K562 (cell line): ENCODE measurements at regions not wholly inside any gene's neighbourhood (a gene's known extent, or its start where the extent isn't known, plus 50 kb on each side); places are given as distances from the start of the nearest gene placed in this dataset.

Experiments
- ATAC-seq: fragments of 200-7000 bp; cut with Tn5 transposase; 3 replicates; pipeline ENCODE4 v1.9.1; 2020; ENCODE audit warnings: moderate library complexity
- BruUV-seq: library from RNA; stranded (reverse); fragments of 400-500 nt; replicated peaks from 2 replicates; lab custom pipeline; 2021; lab: Mats Ljungman, UMichigan
- CTCF ChIA-PET: fragments of 300-600 bp; formaldehyde crosslinking; extraction: SDS; loops from one replicate; lab custom pipeline; 2021; ENCODE audit warnings: low intra/inter-chr PET ratio; lab: Yijun Ruan, JAX
- POLR2A ChIA-PET: fragments of 300-600, 350-650 bp; sonication (Branson Sonifier 250); formaldehyde crosslinking; extraction: SDS; loops from one replicate; lab custom pipeline; 2021; ENCODE audit warnings: antibody characterized with exemption, inconsistent platforms; lab: Yijun Ruan, JAX
- DNase-seq, 4 experiments: peaks; one replicate each; pipeline versions ENCODE4 v3.0.0 to v3.0.0-alpha.2; 2011 to 2018; ENCODE audit warnings: low spot score in 3 of 4, mixed read lengths in 3 of 4; ENCODE audit errors: extremely low read depth in 1 of 4
- FAIRE-seq: peaks from 2 replicates; lab custom pipeline; 2011; peaks lifted over from hg19 to GRCh38; lab: Jason Lieb, UNC
- H2AFZ ChIP-seq: 2 replicates; pipeline ENCODE4 v1.6.0; 2011; ENCODE audit warnings: low read depth, low read length, control low read depth, inconsistent platforms
- H3K27ac ChIP-seq: fragments of 200-600 bp; 3 replicates; pipeline ENCODE4 v1.8.0; 2011; ENCODE audit warnings: low read depth, mild to moderate bottlenecking, control low read depth, inconsistent platforms, low read length, moderate library complexity, mixed read lengths; ENCODE audit errors: extremely low read depth
- H3K27me3 ChIP-seq, 2 experiments: fragments of 300-600 bp in 1 of 2; 2 replicates in 1 of 2; 3 replicates in 1 of 2; pipeline versions ENCODE4 v1.6.0 to v1.8.0; 2011; ENCODE audit warnings: inconsistent platforms in 2 of 2, low read length in 2 of 2, mild to moderate bottlenecking in 1 of 2, mixed read lengths in 1 of 2, moderate library complexity in 1 of 2; ENCODE audit not compliant: control insufficient read depth in 2 of 2, insufficient read depth in 2 of 2
- H3K36me3 ChIP-seq: fragments of 300-600 bp; 3 replicates; pipeline ENCODE4 v1.8.0; 2011; ENCODE audit warnings: mild to moderate bottlenecking, low read length, inconsistent platforms; ENCODE audit not compliant: control insufficient read depth, insufficient read depth
- H3K4me1 ChIP-seq, 2 experiments: fragments of 200-600 bp in 1 of 2; replicated peaks in 1 of 2; 2 replicates in 1 of 2; 3 replicates in 1 of 2; pipeline versions ENCODE4 v1.5.1 to v1.8.0; 2011; ENCODE audit warnings: inconsistent platforms in 2 of 2, low read length in 2 of 2, mild to moderate bottlenecking in 1 of 2, mixed read lengths in 1 of 2, moderate library complexity in 1 of 2; ENCODE audit not compliant: control insufficient read depth in 2 of 2, insufficient read depth in 2 of 2
- H3K4me2 ChIP-seq: 2 replicates; pipeline ENCODE4 v1.6.1; 2011; ENCODE audit warnings: low read length, control low read depth, inconsistent platforms, mixed read lengths; ENCODE audit not compliant: insufficient read depth
- H3K4me3 ChIP-seq: fragments of 200-600 bp; sonication (generic), shearing (Covaris generic); 2 replicates; pipeline ENCODE4 v1.5.1; 2016; ENCODE audit warnings: control low read depth, inconsistent platforms
- H3K79me2 ChIP-seq: fragments of 200-600 bp; 3 replicates; pipeline ENCODE4 v1.8.0; 2011; ENCODE audit warnings: low read length, inconsistent platforms; ENCODE audit not compliant: control insufficient read depth, insufficient read depth
- H3K9ac ChIP-seq, 2 experiments: 2 replicates each; pipeline versions ENCODE4 v1.6.0 to v1.6.1; 2011; ENCODE audit warnings: low read depth in 2 of 2, low read length in 2 of 2, control low read depth in 1 of 2, inconsistent platforms in 1 of 2, mild to moderate bottlenecking in 1 of 2, mixed read lengths in 1 of 2; ENCODE audit not compliant: insufficient read depth in 1 of 2
- H3K9me1 ChIP-seq: one replicate; pipeline ENCODE4 v1.6.0; 2011; ENCODE audit warnings: inconsistent platforms, mild to moderate bottlenecking, low read length, moderate library complexity; ENCODE audit not compliant: control insufficient read depth, insufficient read depth
- H3K9me3 ChIP-seq: replicated peaks from 2 replicates; pipeline ENCODE4 v1.5.1; 2011; ENCODE audit warnings: low read depth, low read length, inconsistent platforms; ENCODE audit not compliant: control insufficient read depth, insufficient read depth
- H4K20me1 ChIP-seq: replicated peaks from 2 replicates; pipeline ENCODE4 v1.6.1; 2011; ENCODE audit warnings: low read length, inconsistent platforms, mixed read lengths; ENCODE audit not compliant: control insufficient read depth, insufficient read depth
- AFF4 ChIP-seq: sonication (generic); formaldehyde crosslinking; IDR thresholded peaks from 2 replicates; pipeline ENCODE4 v1.8.0; 2023; ENCODE audit warnings: mild to moderate bottlenecking, missing genetic modification reagents
- ARID3A ChIP-seq: IDR thresholded peaks from 2 replicates; pipeline ENCODE4 v1.6.1; 2012; ENCODE audit warnings: low read depth, low read length, improper control_type of control experiment, borderline replicate concordance
- ETV5 ChIP-seq: sonication (generic); formaldehyde crosslinking; IDR thresholded peaks from 2 replicates; pipeline ENCODE4 v1.4.0; 2020; ENCODE audit warnings: low read depth, mild to moderate bottlenecking, missing genetic modification reagents
- MAFK ChIP-seq: IDR thresholded peaks from 2 replicates; pipeline ENCODE4 v1.6.1; 2011; ENCODE audit warnings: low read length, improper control_type of control experiment
- NCOA4 ChIP-seq: fragments of 450-650 bp; IDR thresholded peaks from 2 replicates; pipeline ENCODE4 v1.6.1; 2018; ENCODE audit warnings: mild to moderate bottlenecking; ENCODE audit not compliant: partially characterized antibody
- NFIX ChIP-seq: fragments of 250-450 bp; sonication (Bioruptor Pico); IDR thresholded peaks from 2 replicates; pipeline ENCODE4 v1.4.0; 2020; ENCODE audit warnings: low read depth, mild to moderate bottlenecking, moderate library complexity
- NUFIP1 ChIP-seq: fragments of 450-650 bp; IDR thresholded peaks from 2 replicates; pipeline ENCODE4 v1.6.1; 2018; ENCODE audit not compliant: partially characterized antibody
- UBTF ChIP-seq, 2 experiments: IDR thresholded peaks; 2 replicates each; pipeline ENCODE4 v1.6.1; 2012; ENCODE audit warnings: improper control_type of control experiment in 2 of 2, low read depth in 2 of 2, low read length in 2 of 2, borderline replicate concordance in 1 of 2
- ZBTB8A ChIP-seq: fragments of 450-650 bp; IDR thresholded peaks from 2 replicates; pipeline ENCODE4 v1.6.1; 2018; ENCODE audit warnings: mild to moderate bottlenecking, moderate library complexity; ENCODE audit not compliant: partially characterized antibody
- WGBS: fragments of 100-300 bp; shearing (Covaris generic); methylation state at CpG from one replicate; pipeline ENCODE4 v1.1.6; 2016; ENCODE audit warnings: low coverage, mixed read lengths; ENCODE audit not compliant: insufficient coverage; ENCODE audit errors: missing lambda C conversion rate; 5-methylcytosine and 5-hydroxymethylcytosine counted together
- in situ Hi-C: fragments of 300-500 bp; cut with MboI; formaldehyde crosslinking; loops from 4 replicates; pipeline ENCODE4 v1.15.0; 2018; ENCODE audit warnings: inconsistent platforms, mixed read lengths
- intact Hi-C: fragments of 100-400 bp; cut with micrococcal nuclease; formaldehyde crosslinking; loops from 2 replicates; pipeline ENCODE4 v1.14.2; 2022

- no peak for TF ChIP-seq UBTF (IDR thresholded peaks at IDR 0.05; ENCODE audit: borderline replicate concordance in 1 of 2, low read depth in 2 of 2, low read length in 2 of 2)
- TF ChIP-seq ZBTB8A, result no peak
- TF ChIP-seq ETV5, result no peak
These were observed 276.2 kb upstream of the RTL1 start (continued) for GRCh38 chr14:101179691-101180211.

GRCh38 chr14:101181446-101182313 is 278.2 kb upstream of the RTL1 start:
- Histone ChIP-seq H3K4me1 (peaks cover 0 to 7% of the 10 kb centered on the region in 2 experiments; a peak in 2 of 5 replicates), H3K27me3 (peaks cover 0 to 23% of the 10 kb centered on the region in 2 experiments), H2AFZ (no peak overlapping the region), H3K79me2 (no peaks in the 10 kb centered on the region), H3K27ac (no peak overlapping the region), H3K4me3 (no peak overlapping the region), H3K36me3 (no peaks in the 10 kb centered on the region), H3K9me3 (no peaks in the 10 kb centered on the region), H4K20me1 (no peaks in the 10 kb centered on the region), H3K9me1 (no peaks in the 10 kb centered on the region), H3K4me2 (no peak overlapping the region), H3K9ac (no peak overlapping the region)
- FAIRE-seq (no peak), ATAC-seq (no peak), DNase-seq (no peak)
- intact Hi-C loops, result no loop called here
- ChIA-PET CTCF (no interaction called here), POLR2A (interaction anchor here (0.6 kb wide), 1 partner anchor 377 kb away, joined by 3 read pairs; no protein-coding TSS in a partner anchor)
- in situ Hi-C loops, result no loop called here
- 0% methylated on average over 5 of the region's 6 CpGs for WGBS
- BruUV-seq, result no TSS peak
- no peak for TF ChIP-seq AFF4 (CRISPR knock-in tag)
- no peak for TF ChIP-seq NCOA4
- TF ChIP-seq NFIX (CRISPR knock-in tag), result no peak
- no peak for TF ChIP-seq MAFK
- TF ChIP-seq NUFIP1, result no peak
- TF ChIP-seq ARID3A, result no peak
